CD4-positive, alpha-beta T cell treated with Interleukin-17A for 1 hour (primary cell): ENCODE measurements at regions not wholly inside any gene's neighbourhood (a gene's known extent, or its start where the extent isn't known, plus 50 kb on each side); places are given as distances from the start of the nearest gene placed in this dataset.
"Not testable (repeated sequence)": the region's sequence is repeated elsewhere in the genome, so short reads cannot be mapped to it uniquely, and the experiment has no call there.

Experiments used
- DNase-seq: peaks from one replicate; pipeline ENCODE4 v3.0.0-alpha.2; 2020

GRCh38 chr5:123720955-123721354 lies 209.0 kb downstream of the CSNK1G3 start:
- no peak for DNase-seq

- DNase-seq: no peak
These were observed 208.4 kb downstream of the CSNK1G3 start for GRCh38 chr5:123720339-123720738.

- DNase-seq: no peak
These were observed 207.0 kb downstream of the CSNK1G3 start for GRCh38 chr5:123719004-123719403.

GRCh38 chr5:123718238-123718637 lies 206.3 kb downstream of the CSNK1G3 start:
- DNase-seq: no peak

- no peak for DNase-seq
These were observed 205.2 kb downstream of the CSNK1G3 start for GRCh38 chr5:123717139-123717538.

GRCh38 chr5:123710031-123710430 lies 198.1 kb downstream of the CSNK1G3 start:
- no peak for DNase-seq

- DNase-seq: no peak
These were observed 197.4 kb downstream of the CSNK1G3 start for GRCh38 chr5:123709422-123709821.

GRCh38 chr5:123708074-123708806 lies 196.3 kb downstream of the CSNK1G3 start:
- no peak for DNase-seq

GRCh38 chr5:123706531-123706930 lies 194.6 kb downstream of the CSNK1G3 start:
- DNase-seq: no peak

- DNase-seq: no peak
These were observed 193.8 kb downstream of the CSNK1G3 start for GRCh38 chr5:123705741-123706140.

GRCh38 chr5:123701511-123702200 lies 189.7 kb downstream of the CSNK1G3 start:
- DNase-seq: no peak

GRCh38 chr5:123700624-123701287 lies 188.8 kb downstream of the CSNK1G3 start:
- DNase-seq: no peak

- no peak for DNase-seq
These were observed 187.6 kb downstream of the CSNK1G3 start for GRCh38 chr5:123699571-123699970.

GRCh38 chr5:123698937-123699336 lies 187.0 kb downstream of the CSNK1G3 start:
- DNase-seq: not testable (repeated sequence)

GRCh38 chr5:123696921-123697341 lies 185.0 kb downstream of the CSNK1G3 start:
- DNase-seq: no peak

GRCh38 chr5:123690821-123691220 lies 178.8 kb downstream of the CSNK1G3 start:
- no peak for DNase-seq

- no peak for DNase-seq
These were observed 169.1 kb downstream of the CSNK1G3 start for GRCh38 chr5:123681061-123681460.

GRCh38 chr5:123673107-123673506 lies 161.1 kb downstream of the CSNK1G3 start:
- DNase-seq: no peak

- no peak for DNase-seq
These were observed 159.9 kb downstream of the CSNK1G3 start for GRCh38 chr5:123671711-123672456.

- DNase-seq: peak; percentile 42
These were observed 159.1 kb downstream of the CSNK1G3 start for GRCh38 chr5:123671042-123671441.
